ENCODE measurements at regions not wholly inside any gene's neighbourhood (a gene's known extent, or its start where the extent isn't known, plus 50 kb on each side); places are given as distances from the start of the nearest gene placed in this dataset.
"Not testable (repeated sequence)": the region's sequence is repeated elsewhere in the genome, so short reads cannot be mapped to it uniquely, and the experiment has no call there.

GRCh38 chr13:70985371-70985770 is 877.1 kb upstream of the KLHL1 start:
- no peak for DNase-seq (ENCODE audit: low spot score)

GRCh38 chr13:70981219-70981618 is 873.0 kb upstream of the KLHL1 start:
- not testable (repeated sequence) for DNase-seq (ENCODE audit: low spot score)

DNA sequence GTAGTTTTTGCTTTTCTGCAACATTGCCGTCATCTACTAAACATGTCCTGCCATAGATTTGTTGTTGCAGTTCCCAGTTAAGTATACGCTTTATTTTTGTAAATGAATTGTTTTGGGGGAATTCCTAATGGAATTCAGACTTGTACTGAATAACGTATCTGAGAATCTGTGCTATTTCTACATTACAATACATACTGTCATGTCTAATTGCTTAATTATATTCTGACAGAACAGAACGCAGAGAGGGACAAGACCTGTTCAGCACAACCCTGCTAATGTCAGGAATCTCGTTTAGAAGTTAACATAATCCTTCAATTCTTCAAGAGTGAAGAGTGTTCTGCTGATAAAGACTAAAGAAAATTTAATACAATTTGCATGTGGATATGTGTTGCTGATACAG is 861.1 kb upstream of the KLHL1 start:
- DNase-seq (ENCODE audit: low spot score): no peak

- DNase-seq (ENCODE audit: low spot score): no peak
Observed at GRCh38 chr13:70967564-70967963, 859.3 kb upstream of the KLHL1 start.

DNA sequence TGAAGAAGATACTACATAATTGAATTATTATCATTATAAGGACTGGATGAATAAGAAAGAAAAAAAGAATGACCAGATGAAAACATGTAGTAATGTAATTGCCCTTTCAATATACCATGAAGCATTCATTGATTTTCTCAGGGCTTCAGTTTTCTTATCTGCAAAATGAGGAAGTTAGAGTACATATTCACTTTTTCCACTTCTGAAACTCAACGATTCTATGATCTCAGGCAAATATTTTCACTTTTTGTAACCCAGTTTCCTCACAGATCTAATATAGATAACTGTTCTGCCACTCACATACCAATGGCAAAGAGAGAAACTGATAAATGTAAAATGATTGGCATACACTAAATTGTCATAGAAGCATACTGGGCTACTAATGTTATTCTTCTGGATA is 856.6 kb upstream of the KLHL1 start:
- DNase-seq (ENCODE audit: low spot score): no peak

GRCh38 chr13:70964124-70964523 is 855.9 kb upstream of the KLHL1 start:
- no peak for DNase-seq (ENCODE audit: low spot score)

DNA sequence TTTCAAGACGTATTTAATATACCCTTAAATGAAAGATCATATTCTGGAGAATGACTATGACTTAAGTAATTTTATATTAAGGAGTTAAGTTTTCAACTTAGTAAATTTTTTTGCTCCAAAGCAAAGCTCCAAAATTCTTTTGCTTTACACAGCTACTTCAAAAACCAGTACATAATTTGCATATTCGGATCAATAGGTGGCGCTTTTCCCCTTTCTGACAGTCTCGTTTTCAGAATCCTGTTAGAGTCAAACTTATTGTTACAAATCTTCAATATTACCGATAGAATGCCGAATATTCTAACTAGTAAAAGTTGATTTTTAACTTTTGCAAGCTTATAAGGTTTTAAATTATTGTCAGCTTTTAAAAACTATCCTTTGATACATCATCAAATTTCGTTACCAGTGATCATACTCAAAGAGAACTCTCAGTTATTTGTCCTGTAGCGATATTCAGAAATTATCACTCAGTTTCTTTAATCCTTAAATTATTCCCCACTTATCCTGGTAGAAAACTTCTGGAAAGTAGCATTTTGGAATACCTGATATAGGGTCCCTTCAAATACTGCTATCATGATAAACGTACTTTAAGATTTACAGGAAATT is 852.7 kb upstream of the KLHL1 start:
- DNase-seq (ENCODE audit: low spot score): no peak

DNA sequence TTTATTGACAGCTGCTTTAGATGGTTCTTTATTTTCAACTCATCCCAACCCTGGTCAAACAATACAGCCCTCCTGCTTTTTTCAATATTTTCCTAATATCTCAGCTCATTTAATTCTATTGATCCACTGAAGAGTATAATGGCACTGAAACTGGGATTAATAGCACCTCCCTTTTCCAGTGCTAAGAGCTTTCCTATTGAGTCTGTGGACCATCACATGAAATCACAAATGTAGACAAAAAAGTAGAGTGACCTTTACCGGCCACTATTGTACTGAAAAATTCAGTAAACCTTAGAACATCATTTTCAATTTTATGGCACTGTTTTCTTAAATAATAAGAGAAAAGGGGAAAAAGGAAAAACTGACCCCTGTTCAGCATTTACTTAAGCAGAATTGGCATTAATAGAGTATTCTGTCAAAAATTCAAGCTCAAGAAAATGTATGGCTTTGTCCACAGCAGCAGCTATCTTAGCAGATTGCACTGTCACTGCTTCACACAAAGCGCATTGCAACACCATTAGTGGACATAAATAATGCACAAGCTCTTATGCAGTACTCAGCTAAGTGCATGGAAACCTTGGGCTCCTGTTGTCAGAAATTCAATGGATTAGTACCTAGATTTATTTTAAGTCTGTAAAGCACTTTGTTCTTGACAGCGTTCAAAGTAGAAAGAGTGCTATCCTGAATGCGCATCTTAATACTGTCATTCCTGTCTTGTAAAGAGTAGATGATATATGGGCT is 851.0 kb upstream of the KLHL1 start:
- DNase-seq (ENCODE audit: low spot score): no peak

DNA sequence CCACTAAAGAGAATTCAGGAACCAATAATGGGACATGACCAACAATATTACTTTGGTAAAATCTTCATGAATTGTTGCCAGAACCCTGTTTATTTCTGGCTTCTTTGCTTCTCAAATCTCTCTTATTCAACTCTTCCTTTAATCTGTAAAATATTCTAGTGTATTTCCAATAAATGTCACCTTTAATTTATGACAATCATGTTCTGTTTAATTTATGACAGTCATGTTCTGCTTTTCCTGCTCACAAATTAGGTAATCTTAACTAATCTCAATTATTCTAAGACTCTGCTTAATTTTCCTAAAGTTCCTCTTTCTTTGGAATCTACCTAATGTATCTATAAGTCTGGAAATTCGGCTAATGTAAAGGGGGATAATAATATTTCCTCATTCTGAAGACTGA is 847.6 kb upstream of the KLHL1 start:
- no peak for DNase-seq (ENCODE audit: low spot score)

GRCh38 chr13:70950664-70951063 is 842.4 kb upstream of the KLHL1 start:
- DNase-seq (ENCODE audit: low spot score): no peak

GRCh38 chr13:70945506-70945905 is 837.3 kb upstream of the KLHL1 start:
- DNase-seq (ENCODE audit: low spot score): no peak

GRCh38 chr13:70941454-70941853 is 833.2 kb upstream of the KLHL1 start:
- no peak for DNase-seq (ENCODE audit: low spot score)

GRCh38 chr13:70938462-70938861 is 830.2 kb upstream of the KLHL1 start:
- DNase-seq (ENCODE audit: low spot score): no peak

DNA sequence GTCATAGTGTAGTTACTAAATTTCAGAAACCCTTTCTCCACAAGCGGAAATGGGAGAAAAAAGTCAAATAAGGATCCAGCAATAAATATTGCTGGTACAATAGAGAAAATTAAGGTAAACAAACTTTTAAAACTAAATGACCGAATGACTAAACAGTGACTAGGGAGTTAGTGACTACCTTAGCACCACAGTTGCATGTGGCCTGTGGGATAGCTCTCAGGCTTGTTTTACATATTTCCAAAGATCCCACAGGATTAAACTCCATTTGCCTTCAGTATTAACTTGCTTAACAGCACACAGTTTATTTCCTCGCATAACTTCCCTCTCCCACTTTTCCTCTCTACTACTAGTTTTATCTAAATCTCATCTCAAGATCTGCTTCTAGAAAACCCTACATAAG is 824.3 kb upstream of the KLHL1 start:
- no peak for DNase-seq (ENCODE audit: low spot score)

DNA sequence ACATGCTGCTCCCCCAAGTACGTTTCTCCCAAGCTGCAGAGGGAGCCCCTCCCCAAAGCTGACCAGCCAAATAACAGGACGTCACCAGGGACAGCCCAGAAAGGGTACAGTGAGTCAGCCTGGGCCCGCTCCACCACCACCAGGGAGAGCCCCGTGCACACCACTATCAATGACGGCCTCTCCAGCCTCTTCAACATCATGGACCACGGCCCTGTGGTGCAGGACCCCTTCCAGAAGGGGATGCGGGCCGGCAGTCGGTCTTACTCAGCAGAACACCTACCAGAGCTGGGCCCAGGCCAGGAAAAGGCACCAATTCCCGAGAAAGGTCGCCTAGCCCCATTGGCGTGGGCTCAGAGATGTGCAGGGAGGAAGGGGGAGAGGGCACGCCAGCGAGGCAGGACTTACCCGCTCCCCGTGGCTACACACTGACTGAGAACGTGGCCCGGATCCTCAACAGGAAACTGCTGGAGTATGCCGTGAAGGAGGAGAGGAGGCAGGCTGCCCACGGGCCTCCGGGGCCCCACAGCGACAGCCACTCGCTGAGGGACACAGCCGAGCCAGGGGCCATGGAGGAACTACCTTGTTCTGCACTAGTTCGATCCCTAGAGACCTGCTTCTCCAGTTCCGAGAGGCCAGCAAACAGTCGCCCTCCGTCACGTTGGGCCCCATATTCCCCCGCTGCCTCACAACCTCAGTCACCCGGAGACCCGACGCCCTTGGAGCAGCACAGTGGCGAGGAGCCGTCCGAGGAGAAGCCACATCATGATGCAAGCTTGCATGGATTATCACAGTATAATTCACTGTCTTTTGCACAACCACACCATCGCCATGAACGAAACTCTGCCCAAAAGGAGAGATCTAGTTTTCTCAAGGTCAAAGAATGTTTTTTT is 815.9 kb upstream of the KLHL1 start:
- DNase-seq (ENCODE audit: low spot score): no peak

- DNase-seq (ENCODE audit: low spot score): no peak
Observed at GRCh38 chr13:70911286-70911685, 803.0 kb upstream of the KLHL1 start.

GRCh38 chr13:70908795-70909194 is 800.5 kb upstream of the KLHL1 start:
- no peak for DNase-seq (ENCODE audit: low spot score)

GRCh38 chr13:70905035-70905434 is 796.8 kb upstream of the KLHL1 start:
- DNase-seq (ENCODE audit: low spot score): no peak

GRCh38 chr13:70896136-70896535 is 787.9 kb upstream of the KLHL1 start:
- no peak for DNase-seq (ENCODE audit: low spot score)

- no peak for DNase-seq (ENCODE audit: low spot score)
Observed at GRCh38 chr13:70895599-70895998, 787.3 kb upstream of the KLHL1 start.

DNA sequence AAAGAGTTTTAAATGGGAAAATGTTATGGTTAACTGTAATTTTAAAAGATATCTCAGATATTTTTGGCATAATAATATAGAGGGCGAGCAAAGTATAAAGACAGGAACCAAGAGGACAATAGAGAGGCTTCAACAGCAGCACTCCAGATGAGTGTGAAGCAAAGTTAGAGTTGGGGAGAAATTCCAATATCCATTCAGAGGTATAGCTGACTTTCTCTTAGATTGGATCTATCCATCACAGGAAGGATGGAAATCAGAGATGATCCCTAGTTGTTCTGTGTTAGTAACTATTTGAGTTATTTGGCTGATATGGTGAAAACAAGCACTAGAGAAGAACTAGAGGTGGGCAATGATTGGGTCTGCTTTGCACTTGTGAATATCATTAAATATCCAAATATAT is 786.0 kb upstream of the KLHL1 start:
- no peak for DNase-seq (ENCODE audit: low spot score)

GRCh38 chr13:70893832-70894231 is 785.6 kb upstream of the KLHL1 start:
- no peak for DNase-seq (ENCODE audit: low spot score)

DNA sequence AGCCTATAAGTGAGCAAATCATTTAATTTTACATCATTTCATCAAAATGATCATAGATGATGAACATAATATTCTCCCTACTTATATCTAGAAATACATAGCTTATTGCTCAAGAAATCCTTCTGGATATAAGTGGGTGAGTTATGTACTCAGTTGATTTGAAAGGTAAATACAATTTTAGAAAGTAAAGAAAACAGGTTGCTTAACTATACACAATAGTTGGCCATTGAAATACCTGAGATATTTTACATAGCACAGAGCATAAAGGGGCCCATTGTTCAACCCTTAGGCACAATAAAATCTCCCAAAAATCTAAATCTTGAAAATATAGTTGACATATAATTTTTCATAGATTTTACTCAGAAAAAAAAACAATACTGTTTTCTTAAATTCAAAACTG is 782.0 kb upstream of the KLHL1 start:
- no peak for DNase-seq (ENCODE audit: low spot score)
